Occipital lobe (tissue), 1 donor: ENCODE measurements at regions not wholly inside any gene's neighbourhood (a gene's known extent, or its start where the extent isn't known, plus 50 kb on each side); places are given as distances from the start of the nearest gene placed in this dataset.
"Not testable (repeated sequence)": the region's sequence is repeated elsewhere in the genome, so short reads cannot be mapped to it uniquely, and the experiment has no call there.

Source experiments
- DNase-seq: peaks from one replicate; lab custom pipeline; 2025; lab: John Stamatoyannopoulos, UW

DNA sequence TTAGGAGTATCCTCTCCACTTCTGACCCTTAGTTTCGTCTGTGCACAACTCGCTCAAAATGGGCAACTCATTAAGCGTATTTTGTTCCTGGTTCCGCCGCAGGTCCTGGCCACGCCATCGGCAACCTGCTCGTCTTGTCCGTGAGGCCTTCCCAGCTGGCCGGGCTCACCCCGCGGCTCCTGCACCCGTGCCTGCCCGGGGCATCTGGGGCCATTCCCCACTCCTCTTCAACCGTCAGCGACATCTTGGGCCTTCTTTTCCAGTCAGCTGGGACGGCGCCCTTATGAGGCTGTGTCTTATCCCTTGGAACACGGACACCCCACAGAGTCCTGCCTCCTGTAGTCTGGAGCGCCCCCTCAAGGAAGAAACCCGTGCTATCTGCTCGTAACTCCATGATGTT, 271.9 kb upstream of the NRSN1 start:
- not testable (repeated sequence) for DNase-seq

DNA sequence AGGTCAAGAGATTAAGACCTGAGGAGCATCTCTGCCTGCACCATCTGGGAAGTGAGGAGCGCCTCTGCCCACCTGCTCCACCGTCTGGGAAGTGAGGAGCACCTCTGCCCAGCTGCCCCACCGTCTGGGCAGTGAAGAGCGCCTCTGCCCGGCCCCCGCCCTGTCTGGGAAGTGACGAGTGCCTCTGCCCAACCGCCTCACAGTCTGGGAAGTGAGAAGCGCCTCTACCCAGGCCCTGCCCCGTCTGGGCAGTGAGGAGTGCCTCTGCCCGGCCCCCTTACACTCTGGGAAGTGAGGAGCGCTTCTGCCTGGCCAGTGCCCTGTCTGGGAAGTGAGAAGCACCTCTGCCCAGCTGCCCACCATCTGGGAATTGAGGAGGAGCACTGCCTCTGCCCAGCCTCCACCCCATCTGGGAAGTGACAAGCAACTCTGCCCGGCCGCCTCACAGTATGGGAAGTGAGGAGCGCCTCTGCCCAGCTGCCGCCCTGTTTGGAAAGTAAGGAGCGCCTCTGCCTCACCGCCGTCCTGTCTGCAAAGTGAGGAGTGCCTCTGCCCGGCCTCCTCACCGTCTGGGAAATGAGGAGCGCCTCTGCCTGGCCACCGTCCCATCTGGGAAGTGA, 270.4 kb upstream of the NRSN1 start:
- DNase-seq = no peak

DNA sequence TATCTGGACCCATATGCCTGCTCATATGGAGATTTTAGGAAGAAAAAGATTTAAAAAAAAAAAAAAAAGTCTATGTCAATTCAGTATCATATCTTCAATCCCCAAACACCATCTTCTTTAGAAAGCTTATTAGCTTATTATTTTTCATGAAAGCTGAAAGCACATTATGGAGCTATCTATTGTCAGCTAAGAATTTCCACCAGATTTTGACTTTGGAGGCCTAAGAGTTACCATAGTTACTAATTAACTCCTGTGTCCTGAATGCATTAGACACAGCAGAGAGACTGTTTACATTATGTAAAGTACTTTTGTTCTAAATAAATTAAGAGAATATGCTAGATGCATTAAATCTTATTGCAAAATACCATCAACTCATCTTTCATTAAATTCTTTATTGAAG, 255.5 kb upstream of the NRSN1 start:
- DNase-seq = no peak

DNA sequence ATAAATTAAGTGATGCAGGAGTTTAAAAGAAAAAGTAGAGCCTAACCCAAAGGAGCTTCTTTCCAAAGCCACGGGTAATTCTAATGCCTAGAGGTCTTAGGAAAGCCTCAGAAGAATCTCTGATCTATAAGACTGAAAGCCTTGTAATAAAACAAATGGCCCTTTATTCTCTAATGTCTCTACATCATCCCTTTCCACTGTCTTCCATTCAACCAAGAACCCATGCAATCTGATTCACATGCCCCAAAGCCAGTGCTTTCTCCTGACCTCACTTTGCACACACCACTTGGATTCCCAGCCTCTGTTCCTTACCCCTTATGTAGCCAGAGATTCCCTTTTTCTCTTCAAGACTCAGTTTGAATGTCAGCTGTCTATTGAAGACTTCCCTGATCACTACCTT, 252.9 kb upstream of the NRSN1 start:
- no peak for DNase-seq

DNA sequence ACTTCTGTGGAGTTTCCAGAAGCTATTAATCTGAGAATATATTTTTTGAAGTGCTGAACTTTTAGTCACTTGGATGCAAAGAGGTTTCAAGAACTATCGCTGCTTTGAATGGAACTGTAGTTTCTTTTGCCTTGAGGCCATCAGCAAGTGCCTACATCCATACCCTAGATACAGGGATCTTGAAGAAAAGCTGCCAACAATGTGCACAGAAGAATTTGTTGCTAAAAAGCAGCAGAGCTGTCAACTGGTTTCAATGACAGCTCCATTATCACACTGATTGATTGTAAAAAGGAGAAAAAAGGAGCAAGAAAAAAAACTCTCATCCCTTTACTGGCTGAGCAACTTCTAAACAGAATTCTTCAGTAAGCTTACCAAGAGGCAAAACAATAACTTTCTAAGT, 251.0 kb upstream of the NRSN1 start:
- DNase-seq = no peak

DNA sequence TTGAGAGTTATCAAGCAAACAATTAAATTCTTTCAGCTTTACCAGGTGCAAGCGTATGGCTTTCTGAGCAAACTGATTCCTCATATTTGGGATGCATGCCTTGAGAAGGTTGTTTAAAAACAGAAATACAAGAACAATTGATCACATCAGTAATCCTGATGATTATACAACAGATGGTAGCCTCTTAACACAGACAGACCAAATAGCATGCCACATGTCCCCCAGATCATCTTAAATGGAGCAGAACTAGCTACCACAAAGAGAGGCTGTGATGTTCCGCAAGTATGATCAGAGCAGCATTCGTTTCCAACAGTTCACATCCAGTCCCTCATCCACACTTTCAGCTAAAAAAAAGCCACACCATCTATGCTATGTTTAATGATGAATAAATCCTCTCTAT, 246.2 kb upstream of the NRSN1 start:
- DNase-seq = no peak

DNA sequence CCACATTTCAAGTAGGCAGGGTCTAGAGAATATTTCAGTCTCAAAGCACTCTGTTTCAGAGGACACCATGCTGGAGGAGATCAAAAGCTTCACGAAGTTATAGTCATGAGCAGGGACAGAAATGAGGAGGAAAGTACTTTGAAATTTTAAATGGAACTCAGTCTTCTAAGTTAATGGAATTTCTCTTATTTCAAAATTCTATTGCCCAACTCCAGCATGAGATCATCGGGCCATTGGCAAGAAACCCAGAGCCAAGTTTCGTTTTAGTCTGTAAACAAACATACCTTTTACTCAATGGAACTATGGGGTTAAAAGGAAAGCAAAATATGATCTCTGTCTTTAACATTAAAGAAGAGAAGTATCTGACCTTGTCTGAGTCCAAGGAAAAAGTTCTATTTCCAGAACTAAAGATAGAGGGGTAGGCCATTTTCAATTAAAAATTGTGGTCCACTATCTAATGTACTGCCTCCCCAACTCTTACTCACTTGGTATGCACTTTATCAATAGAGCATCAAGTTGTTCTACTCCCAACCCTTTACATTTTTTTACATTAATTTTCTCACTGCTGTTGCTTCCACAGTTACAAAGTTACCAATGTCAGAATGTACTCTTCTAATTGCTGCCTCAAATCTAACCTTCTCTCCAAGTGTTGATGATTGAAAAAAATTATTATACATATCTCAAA, 235.3 kb upstream of the NRSN1 start:
- DNase-seq = no peak

DNA sequence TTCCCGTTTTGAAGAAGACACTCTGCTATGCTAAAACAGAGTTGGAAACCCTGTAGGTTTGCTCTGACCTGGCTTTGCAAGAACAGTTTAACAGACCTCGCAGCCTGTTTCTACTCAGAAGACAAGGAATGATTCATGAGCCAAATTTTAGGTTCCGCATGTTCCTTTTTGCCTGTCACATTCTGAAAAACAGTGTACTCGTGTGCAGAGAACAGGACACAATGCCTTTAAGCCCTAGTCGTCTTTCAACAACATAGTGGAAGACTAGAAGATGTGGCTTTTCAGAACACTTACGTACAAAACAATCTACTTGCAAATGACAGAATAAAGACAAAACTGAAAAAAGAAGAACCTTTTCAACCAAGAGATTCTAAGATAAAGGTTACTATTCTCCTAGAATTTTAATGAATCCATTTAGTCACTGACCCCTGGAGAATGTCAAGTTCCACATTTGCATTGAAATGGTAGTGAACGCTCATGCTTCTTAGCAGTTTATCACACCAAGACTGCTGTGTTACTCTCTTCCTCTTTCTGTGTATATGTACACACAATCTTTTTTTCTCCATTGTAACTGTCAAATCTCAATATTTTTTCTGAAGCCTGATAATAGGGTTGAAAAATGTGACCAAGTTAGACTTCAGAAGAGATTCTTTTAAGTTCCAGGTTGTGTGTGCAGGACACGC, 220.7 kb upstream of the NRSN1 start:
- DNase-seq = no peak

DNA sequence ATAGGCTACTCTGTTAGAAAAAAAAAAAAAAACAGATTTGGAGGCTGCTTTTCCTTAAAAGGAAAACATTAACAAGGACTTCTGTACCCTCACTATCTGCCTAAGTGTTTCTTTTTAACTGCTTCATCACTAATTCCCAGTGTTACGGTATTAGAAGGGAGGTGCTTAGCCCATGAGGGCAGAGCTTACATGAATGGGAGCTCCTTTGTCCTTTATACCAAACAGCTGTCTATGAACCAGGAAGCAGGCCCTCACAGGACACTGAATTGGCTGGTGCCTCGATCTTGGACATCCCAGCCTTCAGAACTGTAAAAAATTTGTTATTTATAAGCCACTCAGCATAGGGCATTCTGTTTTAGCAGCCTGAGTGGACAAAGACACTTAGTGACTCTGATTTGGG, 215.6 kb upstream of the NRSN1 start:
- no peak for DNase-seq

DNA sequence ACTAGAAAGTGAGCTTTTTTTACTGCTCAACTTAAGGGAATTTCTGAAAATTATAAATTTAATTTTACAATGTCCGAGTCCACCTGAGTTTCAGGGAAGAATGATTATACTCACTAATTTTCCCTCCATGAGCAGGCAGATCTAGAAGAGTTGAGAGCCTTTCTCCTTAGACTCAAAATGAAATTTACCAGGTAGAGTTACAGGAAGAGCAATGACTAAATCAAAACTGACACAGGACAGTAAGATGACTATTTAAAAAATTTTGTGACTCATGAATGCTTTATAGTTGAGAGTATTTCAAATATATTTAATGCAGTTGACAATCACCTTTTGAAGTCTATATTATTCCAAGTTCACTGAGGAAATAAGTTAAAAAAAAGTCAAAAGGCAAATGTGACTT, 198.1 kb upstream of the NRSN1 start:
- DNase-seq = no peak

DNA sequence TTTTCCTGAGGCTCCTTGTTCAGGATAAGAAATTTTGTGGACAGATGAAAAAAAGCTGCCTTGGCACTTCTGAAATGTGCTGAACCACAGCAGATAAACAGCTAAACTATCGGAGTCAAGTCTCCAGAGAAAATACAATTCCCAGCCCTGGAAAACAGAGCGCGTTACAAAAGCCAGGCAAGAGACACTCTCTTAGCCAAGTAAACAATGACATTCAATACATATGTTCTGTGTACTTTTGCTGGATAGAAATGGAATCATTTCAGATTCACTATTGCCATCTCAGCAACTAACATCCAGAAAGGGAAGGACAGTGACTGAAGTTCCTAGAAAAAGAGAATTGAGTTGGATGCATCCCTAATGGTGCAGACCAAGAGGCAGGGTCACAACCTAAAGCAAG, 196.8 kb upstream of the NRSN1 start:
- DNase-seq = no peak

DNA sequence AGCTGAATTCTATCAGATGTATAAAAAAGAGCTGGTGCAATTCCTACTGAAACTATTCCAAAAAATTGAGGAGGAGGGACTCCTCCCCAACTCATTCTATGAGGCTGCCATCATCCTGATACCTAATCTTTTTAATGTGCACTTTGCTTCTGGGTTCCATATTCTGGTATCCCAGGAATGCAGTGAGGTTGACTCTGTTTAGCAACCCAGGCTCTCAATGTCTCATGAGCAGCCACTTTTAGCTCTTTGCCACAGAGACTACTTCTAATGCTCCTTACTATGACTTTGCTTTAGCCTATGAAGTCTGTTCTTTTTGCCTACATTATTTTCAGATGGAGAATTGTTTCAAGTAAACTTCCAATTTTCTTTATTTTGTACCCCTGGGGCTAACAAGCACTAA, 185.5 kb upstream of the NRSN1 start:
- DNase-seq = no peak

DNA sequence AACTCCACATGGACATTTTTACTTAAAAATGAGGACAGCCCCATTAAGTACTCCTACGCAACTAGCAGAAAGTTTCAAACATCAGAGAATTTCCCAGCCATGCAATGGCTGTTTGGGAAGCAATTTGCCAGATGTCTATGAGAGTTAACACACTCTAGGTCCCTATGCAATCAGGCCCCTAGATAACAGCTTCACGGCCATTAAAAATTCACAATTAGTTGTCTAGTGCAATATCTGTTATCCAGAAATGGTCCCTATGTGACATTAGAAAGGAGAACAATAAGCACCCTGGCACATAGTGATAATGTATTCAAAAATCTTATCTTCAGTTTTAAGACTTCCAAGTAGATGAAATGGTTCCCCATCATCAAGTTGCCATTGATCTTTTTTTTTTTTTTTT, 174.3 kb upstream of the NRSN1 start:
- no peak for DNase-seq

DNA sequence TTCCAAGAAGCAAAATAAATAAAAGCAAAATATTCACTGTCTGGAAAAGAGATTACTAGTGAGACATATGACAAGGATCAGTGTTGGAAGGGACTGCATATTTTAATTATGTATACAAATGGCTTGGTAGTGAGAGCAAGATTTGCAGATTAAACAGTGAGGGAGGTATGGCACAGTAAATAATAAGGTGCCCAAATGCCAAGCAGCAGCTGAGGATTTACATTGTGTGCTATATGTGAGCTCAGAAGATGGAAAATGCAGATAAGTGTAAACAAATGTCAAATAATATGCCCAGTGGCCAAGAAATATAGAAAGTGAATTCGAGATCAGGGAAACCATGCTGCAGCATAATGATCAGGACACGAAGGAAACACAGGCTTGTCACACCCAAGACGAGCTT, 173.8 kb upstream of the NRSN1 start:
- no peak for DNase-seq

DNA sequence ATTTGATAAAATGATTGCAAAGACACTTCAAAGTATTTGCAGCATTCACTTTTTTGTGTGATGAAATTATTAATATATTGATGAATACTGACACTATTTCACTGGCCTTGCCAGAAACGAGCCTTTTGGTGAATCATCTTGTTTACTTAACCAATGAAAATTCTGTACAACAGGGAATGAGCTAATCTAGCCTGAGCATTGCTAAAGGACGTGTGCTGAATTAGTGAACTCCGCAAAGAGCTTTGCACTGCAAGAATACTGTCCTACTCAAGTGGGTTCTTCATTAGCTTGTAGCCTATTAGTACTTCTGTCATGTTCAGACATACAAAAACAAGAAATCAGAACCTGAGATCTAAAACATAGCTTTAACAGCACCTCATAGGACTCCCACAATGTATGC, 172.0 kb upstream of the NRSN1 start:
- no peak for DNase-seq

DNA sequence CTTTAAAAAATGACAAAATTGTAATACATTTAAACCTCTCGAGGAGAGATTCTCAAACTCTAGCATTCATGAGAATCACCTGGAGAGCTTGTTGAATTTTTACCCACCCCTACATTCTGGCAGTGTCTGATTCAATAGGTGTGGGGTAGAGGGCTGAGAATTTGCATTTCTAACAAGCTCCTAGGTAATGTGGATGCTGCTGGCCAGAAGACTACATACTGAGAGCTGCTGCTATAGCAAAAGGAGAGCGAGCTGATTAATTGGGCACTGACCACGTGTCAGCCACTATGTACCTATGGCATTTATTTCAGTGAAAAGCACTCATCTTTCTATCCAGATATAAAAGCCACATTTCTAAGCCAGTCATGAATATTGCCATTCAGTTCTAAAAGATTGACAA, 169.0 kb upstream of the NRSN1 start:
- DNase-seq = no peak

DNA sequence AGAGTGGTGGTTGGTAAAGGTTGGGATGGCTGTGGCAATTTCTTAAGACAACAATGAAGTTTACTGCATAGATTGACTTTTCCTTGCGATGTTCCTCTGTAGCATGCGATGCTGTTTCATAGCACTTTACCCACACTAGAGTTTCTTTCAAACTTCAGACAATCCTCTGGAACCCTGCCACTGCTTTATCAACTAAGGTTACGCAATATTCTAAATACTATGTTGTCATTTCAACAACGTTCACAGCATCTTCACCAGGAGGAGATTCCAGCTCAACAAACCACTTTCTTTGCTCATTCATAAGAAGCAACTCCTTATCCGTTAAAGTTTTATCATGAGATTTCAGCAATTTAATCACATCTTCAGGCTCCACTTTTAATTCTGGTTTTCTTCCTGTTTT, 161.2 kb upstream of the NRSN1 start:
- no peak for DNase-seq

DNA sequence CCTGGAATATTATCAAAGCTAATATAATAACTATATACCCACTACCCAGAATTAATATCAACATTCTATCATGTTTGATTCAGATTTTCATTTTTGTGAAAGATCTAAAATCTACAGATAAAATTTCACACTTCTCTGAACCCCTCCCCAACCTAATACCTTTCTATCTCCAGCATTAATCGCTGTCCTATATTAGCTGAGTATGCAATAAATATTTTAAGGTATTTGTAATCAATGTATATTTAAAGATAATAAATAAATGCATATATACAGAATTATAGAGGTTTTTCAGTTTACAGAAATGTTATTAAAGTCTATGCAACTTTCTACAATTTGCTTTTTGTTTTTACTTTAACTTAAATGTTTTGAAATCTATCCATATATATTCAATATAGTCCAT, 156.7 kb upstream of the NRSN1 start:
- no peak for DNase-seq

DNA sequence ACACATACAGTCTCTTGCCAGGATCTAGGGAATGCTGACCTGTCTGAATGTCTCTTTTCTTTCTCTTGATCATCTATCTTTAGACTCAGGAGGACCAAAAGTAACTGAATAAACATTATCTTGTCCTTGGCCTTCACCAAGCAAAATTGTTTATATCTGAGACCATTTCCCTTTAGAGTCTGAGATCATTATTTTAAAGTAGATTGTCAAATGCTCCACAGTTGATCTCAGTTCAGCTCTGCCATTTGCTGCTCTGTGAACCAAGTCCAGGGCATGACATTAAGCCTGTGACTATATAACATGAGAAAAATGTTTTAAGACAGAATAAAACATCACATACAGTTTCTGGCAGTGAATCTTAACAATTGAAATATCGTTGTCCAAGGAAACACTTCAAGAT, 148.3 kb upstream of the NRSN1 start:
- DNase-seq = no peak

DNA sequence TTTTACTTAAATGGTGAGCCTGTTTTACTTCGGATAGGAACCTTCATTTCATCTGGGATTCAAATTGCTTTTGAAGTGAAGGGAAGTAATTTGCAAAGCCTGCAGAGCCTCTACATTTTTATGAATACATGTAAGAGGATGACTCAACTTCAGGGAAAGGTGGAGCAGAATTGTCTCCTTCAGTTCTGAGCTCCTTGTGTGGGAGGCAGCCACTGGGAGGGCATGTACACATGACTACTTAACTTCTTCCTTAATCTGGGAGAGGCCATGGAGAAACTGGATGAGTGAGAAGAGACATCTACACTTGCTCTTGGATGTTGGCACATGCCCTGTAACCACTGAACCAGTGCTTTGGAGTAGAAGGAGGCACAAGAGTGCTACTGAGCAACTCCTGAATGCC, 145.1 kb upstream of the NRSN1 start:
- DNase-seq = no peak

DNA sequence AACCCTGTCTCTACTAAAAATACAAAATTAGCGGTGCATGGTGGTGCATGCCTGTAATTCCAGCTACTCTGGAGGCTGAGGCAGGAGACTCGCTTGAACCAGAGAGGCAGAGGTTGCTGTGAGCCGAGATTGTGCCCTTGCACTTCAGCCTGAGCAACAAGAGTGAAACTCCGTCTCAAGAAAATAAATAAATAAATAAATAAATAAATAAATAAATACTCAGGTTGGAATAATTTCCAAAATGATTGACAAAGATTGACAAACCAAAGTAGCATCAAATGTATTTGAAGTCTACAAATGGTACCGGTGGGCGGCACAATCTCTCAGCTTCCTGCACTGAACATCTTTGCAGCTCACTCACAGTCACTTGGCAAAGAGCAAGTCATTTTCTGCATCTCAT, 144.1 kb upstream of the NRSN1 start:
- no peak for DNase-seq

DNA sequence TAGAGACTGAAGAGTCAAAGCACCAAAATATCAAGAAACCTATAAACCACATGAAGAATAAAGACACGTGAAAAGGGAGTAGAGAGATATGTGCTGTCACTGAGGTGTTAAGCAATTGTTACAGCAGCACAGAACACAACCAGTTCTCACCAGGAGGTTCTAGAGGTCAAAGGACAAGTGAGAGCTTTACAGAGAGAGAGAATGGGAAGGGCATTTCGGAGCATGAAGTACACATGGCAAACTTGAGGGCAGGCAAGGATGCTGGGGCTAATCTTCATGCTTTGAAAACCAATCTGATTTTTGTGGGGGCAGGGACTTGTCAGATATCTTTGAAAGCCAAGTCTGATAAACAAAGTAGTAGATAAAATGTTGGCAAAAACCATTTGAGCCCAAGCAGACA, 142.3 kb upstream of the NRSN1 start:
- DNase-seq = no peak

DNA sequence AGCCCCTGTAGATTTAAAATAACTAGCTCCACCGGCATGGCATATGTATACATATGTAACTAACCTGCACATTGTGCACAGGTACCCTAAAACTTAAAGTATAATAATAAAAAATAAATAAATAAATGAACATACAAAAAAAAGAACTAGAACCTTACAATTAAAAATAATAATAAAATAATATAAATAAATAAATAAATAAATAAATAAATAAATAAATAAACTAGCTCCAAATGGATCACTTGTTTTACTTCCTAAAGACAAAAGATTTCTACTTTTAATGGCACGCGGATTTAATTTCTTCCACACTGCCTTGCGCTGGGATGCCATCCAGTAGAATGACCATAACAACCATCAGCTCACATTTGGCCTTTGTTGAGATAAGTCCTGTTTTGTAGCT, 141.0 kb upstream of the NRSN1 start:
- no peak for DNase-seq
